ENCODE measurements at regions not wholly inside any gene's neighbourhood (a gene's known extent, or its start where the extent isn't known, plus 50 kb on each side); places are given as distances from the start of the nearest gene placed in this dataset.

GRCh38 chr4:38377195-38377594, 286.8 kb upstream of the KLF3 start:
- H3K4me3 ChIP-seq (ENCODE audit: low read depth, low read length): no peak overlapping the region
- no peak for TF ChIP-seq CTCF (IDR thresholded peaks at IDR 0.05; ENCODE audit: low read depth, low read length)

DNA sequence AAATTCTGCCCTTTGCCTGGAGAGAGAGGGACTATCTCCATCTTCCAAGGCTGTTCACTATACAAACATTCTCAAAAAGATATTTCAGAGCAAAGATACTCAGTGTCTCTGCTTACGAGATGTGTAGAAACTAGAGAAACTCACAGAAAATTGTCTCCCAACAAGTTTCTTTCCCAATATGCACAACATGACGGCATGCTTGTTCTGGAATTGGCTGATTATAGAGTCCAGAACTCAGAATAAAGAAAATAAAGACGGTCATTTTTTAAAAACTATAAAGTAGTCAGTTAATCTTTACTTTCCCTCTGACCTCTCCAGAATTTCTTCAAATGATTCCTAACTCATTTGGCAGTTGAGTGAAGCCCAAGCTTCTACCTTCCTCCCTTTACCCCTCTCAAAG, 285.5 kb upstream of the KLF3 start:
- TF ChIP-seq CTCF (IDR thresholded peaks at IDR 0.05; ENCODE audit: low read depth, low read length): no peak
- H3K4me3 ChIP-seq (ENCODE audit: low read depth, low read length): no peak overlapping the region

DNA sequence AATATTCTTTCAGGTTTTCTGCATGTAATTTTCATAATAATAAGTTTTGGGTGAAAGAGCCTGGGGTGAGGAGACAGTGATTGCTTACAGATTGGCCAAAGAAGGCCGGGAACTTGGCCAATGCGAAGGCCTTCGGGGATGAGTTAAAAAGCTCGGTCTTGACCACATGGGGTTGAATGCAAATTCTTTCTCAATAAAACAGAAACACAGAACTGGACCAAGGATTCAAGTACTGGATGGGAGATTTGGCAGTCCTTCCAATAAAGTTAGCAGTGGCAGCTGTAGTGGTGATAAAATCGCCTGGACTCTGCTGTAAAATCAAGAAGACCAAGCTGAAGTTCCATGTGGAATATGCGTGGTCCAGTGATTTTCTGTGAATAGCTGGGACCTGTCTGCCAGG, 282.2 kb upstream of the KLF3 start:
- no peak overlapping the region for H3K4me3 ChIP-seq (ENCODE audit: low read depth, low read length)
- no peak for TF ChIP-seq CTCF (IDR thresholded peaks at IDR 0.05; ENCODE audit: low read depth, low read length)

DNA sequence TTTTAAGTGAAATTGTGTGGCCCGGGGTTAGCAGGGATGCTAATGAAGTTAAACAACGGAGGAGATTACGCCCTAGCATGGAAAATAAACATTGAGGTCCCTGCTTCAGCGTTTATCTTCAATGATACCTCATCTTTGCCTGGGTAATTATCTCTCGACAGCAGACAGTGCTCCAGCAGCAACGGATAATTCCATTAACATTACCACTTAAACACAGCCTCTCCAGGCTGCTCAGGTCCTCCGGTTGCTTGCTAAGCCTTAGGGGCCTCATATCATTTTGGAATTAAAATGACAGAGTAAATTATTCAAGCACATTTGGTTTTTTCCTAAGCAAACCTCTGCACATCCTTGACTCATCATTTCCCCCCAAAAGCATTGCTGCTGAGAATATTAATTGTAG, 281.5 kb upstream of the KLF3 start:
- TF ChIP-seq CTCF (IDR thresholded peaks at IDR 0.05; ENCODE audit: low read depth, low read length): no peak
- H3K4me3 ChIP-seq (ENCODE audit: low read depth, low read length): no peak overlapping the region

GRCh38 chr4:38383646-38384121, 280.3 kb upstream of the KLF3 start:
- H3K4me3 ChIP-seq (ENCODE audit: low read depth, low read length): no peak overlapping the region
- no peak for TF ChIP-seq CTCF (IDR thresholded peaks at IDR 0.05; ENCODE audit: low read depth, low read length)

DNA sequence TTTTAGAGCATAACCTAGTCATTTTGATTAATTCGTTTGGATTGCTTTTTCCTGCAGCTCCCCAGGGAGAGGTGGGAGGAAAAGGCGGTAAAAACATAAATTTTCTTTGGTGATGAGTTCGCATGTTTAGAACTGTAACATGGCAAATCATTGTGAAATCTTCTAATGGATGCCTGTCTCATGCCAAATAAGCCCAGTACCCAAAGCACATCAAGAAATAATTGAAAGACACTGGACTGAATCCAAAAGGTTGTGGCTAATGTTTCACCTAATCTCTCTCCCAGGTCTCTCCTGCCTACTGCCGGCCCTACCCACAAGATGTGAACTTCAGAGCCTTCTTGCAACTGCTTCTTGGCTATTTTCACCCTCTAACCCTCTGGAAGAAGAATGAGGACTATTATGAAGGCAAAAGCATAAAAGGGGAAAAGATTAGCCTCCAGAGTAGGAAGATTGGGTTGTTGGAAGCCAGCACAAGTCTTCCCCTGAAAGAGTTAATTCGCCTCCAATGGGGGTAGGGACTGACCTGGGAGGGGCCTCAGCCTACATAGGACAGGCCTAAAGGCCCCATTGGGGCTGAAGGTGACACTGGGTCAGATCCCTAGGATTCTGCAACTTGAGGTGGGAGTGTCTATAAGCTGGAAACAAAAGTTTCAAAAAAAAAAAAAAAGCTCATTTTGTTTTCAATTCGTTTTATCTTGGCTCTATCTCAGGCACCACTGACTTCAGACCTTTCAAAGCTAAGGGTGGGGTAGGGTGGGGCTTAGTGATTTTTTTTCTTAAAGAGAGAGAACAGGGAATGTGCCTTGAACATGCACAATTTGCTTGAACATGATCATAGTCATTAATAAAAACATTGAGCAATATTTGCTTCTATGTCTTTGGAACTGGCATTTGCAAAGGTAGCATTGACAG, 278.6 kb upstream of the KLF3 start:
- no peak overlapping the region for H3K4me3 ChIP-seq (ENCODE audit: low read depth, low read length)

More for the DNA sequence above, 278.6 kb upstream of the KLF3 start:
- no peak for TF ChIP-seq CTCF (IDR thresholded peaks at IDR 0.05; ENCODE audit: low read depth, low read length)

Data from WI38 (cell line).